HG03175 (cell line): ENCODE measurements at regions not wholly inside any gene's neighbourhood (a gene's known extent, or its start where the extent isn't known, plus 50 kb on each side); places are given as distances from the start of the nearest gene placed in this dataset.
"Not testable (repeated sequence)": the region's sequence is repeated elsewhere in the genome, so short reads cannot be mapped to it uniquely, and the experiment has no call there.

Source experiments
- ATAC-seq: cut with Tn5 transposase; IDR thresholded peaks from one replicate; pipeline ENCODE4 v1.9.1; 2021; ENCODE audit warnings: mild to moderate bottlenecking, moderate library complexity; ENCODE audit not compliant: unreplicated experiment

DNA sequence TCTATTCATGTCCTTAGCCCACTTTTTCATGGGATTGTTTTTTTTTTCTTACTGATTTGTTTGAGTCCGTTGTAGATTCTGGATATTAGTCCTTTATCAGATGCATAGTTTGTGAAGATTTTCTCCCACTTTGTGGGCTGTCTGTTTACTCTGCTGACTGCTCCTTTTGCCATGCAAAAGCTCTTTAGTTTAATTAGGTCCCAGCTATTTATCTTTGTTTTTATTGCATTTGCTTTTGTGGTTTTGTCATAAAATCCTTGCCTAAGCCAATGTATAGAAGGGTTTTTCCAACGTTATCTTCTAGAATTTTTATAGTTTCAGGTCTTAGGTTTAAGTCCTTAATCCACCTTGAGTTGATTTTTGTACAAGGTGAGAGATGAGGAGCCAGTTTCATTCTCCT is 358.9 kb downstream of the ADAMTS20 start:
- not testable (repeated sequence) for ATAC-seq

- ATAC-seq: not testable (repeated sequence)
These were observed 359.6 kb downstream of the ADAMTS20 start for GRCh38 chr12:43192442-43192841.

- no peak for ATAC-seq
These were observed 371.8 kb downstream of the ADAMTS20 start for GRCh38 chr12:43180242-43180641.

DNA sequence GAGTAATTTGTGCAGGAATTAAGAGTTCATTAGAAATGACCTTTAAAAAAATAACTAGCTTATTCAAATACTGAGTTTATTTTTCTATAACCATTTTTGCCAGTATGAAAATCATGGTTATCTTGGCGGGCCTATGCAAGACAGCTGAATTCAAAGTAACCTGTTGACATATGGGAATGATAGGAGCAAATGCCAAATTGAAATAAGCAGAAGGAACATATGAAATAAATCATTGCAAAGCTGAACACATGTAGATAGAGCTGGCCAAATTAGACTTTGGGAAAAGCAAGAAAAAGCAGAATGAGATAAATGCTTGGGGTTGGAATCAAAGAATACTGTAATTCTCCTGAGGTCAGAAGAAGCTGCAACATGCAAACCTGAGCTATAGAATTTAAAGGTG is 372.5 kb downstream of the ADAMTS20 start:
- ATAC-seq: no peak

DNA sequence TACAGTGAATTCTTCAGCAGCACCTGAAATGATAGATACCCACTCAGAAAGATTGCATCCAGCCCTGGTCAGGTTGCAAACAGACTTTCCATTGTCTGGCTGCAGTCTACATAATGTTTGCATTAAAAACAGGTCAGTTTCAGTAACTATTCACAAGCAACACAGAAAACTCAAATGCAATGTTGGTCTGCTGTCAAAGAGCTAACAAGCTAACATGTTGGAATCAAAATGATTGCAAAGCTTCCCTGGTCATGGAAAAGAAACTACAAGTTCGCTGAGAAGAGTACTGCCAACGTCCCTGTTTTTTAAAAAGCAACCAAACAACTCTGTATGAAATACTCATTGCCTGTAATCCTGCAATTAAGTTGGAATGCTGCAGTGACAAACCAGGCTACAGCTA is 374.7 kb downstream of the ADAMTS20 start:
- ATAC-seq: no peak

DNA sequence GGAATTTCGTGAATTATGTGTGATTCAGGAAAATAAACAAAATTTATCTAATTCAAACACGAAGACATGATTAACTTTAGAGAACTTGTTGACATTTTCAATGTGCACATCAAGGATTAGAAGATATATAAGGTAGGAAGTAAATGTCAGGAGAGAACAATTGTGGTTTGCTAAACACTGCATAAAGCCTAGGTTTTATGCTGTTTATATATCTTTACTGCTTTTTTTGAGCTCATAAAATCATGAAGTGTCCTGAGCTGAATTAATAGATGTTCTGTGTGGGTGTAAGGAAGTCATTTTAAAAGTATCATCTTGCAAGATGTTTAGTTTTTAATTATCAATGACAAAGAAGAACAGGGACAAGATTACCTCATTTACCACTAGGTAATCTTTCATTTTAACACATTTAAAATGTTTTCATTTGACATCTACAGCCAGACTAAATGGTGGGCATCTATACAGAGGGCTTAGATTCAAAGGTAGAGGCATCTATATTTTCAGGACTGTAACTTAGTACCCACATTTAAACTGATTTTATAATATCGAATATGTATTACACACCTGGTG is 382.8 kb downstream of the ADAMTS20 start:
- no peak for ATAC-seq

- ATAC-seq: no peak
These were observed 384.3 kb downstream of the ADAMTS20 start for GRCh38 chr12:43167691-43168090.

- no peak for ATAC-seq
These were observed 386.7 kb downstream of the ADAMTS20 start for GRCh38 chr12:43165351-43165750.

DNA sequence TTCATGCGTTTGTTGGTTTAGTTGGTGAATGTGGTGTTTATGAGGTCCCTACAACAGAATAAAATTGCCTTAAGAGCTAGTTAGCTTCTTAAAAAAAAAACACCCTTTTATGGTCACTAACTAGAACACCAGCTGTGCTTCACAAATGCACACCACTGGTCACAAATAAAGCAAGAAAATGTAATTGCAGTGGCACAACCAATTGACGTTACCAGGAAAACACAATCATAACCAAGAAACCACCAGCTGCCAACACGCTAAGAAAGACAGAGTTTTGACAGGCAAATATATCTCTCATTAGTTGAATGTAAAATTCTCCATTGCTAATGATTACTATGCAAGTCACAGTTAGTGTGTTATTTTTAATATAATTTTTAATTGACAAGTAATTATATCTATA is 389.9 kb downstream of the ADAMTS20 start:
- ATAC-seq: no peak

- ATAC-seq: no peak
These were observed 392.5 kb downstream of the ADAMTS20 start for GRCh38 chr12:43159506-43159905.

DNA sequence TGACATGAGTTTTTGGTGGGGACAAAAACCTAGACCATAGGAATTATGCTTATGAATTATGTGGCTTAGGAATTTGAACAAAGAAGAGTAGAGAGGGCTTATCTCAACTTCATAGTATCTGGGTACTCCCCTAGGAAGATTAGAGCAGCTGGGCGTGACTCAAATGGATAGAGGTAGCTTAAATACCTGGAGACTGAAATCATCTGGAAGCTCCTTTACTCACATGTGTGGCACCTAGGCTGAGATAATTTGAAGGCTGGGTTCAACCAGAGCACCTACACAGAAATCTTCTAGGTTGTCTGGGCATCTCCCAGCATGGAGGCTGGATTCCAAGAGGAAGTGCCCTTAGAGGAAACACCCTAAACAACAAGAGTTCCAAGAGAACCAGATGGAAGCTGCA is 393.9 kb downstream of the ADAMTS20 start:
- ATAC-seq: no peak

- ATAC-seq: no peak
These were observed 396.6 kb downstream of the ADAMTS20 start for GRCh38 chr12:43155376-43155775.

DNA sequence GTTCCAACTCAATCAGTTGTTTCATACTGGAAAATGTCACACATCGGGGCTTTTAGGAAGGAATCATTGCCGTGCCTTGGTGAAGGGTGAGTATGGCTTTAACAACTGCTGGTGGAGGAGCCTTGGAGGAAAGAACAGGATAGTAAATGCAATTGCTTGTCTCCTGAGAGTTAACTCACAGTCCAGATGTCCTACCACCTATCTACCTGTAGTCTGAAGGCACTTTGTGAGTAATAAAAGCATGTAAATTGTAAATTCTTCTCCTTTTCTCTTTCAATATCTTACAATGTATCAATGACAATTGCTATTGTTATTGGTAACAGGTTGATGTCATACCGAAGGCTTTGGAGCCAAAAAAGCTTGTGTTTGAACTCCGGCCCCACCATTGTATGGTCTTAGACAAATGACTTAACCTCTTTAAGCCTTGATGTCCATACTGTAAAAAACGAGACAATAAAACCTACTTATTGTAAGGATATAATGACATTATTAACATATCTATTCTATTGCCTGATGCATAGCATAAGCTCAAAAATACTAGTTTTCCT is 397.4 kb downstream of the ADAMTS20 start:
- ATAC-seq: no peak

- ATAC-seq: no peak
These were observed 400.5 kb downstream of the ADAMTS20 start for GRCh38 chr12:43151441-43151981.

GRCh38 chr12:43148691-43149090 is 403.3 kb downstream of the ADAMTS20 start:
- no peak for ATAC-seq

DNA sequence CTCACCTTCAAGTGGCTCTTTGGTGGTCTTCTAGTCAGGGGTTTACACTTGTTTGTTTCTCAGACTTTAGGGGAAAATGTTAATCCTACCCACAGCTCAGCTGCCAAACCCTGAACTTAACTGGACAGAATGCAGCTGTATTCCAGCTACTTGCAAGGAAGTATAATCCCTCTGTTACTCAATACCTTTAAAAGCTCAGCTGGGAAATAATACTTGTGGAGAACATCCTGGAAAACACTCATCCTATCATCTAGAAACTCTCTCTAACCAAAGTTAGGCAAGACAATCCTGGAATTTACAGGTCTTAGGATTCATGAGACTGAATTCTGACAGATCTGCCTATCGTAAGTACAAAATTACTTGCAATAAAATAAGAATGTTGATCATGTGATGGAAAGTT is 404.1 kb downstream of the ADAMTS20 start:
- ATAC-seq: no peak

- no peak for ATAC-seq
These were observed 406.5 kb downstream of the ADAMTS20 start for GRCh38 chr12:43145481-43145880.

DNA sequence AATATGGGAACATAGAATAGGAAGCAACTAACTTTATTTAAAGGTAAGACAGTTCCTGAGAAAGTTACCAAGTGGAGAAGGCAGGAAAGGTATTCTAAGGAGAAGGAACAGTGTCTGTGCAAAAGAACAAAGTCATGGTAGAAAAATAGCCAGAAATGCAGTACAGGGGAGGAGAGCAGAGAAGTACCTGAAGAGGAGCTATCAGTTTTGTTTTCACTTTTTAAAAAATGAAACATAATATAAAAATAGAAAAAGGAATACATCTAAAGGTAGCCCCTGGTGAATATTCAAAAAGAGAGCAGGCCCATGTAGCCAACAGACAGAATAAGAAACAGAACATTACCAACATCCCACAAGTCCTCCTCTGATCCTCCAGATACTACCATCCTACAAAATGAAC is 408.7 kb downstream of the ADAMTS20 start:
- ATAC-seq: no peak

GRCh38 chr12:43132291-43132690 is 419.7 kb downstream of the ADAMTS20 start:
- ATAC-seq: no peak

DNA sequence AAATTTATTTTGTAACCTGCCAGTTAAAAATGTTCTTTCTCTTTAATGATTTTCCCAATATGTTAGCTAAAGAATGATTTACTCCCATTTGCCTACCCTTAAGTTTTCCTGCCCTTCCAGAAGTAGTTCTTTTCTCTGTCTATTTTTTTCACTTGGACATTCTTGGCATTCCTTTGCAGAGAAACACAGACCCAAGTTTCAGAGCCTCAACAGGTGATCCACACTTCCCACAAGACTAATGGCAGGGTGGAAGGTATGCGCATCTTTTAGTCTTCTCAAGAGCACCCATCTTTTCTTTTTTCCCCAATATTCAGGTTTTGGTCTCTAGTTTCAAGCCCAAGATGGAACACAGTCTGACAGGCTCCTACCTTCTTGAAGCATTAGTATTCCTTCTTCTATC is 420.7 kb downstream of the ADAMTS20 start:
- no peak for ATAC-seq

DNA sequence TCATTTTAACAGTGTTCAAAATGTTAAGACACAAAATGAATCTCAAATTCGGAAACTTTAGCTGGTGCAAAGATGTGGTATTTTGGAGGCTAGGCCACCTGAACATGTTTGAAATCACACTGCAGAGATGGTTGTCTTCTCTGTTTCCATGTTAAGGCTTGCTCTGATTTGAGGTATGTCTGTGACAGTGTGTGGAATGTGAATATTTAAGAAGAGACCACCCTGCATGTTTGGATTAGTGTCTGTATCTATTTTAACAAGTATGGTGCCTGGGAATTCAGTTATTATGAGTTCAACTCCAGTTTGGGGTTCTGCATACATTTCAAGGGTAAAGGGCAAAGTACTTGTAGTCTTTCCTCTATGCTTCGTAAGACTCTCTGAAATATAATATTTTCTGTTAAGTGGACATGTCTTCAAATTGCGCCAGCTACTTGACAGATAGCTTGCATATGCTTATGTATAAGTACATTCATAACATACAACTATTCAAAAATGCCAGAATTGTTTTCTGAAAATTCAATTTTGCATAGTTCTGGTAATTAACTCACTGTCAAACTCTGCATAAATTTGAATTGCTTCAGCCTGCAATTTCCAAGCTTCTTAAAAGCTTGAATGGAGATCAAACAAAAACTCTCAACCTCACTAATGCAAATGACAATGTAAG is 424.0 kb downstream of the ADAMTS20 start:
- no peak for ATAC-seq

GRCh38 chr12:43126652-43127375 is 425.2 kb downstream of the ADAMTS20 start:
- no peak for ATAC-seq
